NCI-H446 (cell line): ENCODE measurements at regions not wholly inside any gene's neighbourhood (a gene's known extent, or its start where the extent isn't known, plus 50 kb on each side); places are given as distances from the start of the nearest gene placed in this dataset.
"Not testable (repeated sequence)": the region's sequence is repeated elsewhere in the genome, so short reads cannot be mapped to it uniquely, and the experiment has no call there.

Experiments used
- DNase-seq, 2 experiments: peaks; one replicate each; lab custom pipeline; 2025; lab: John Stamatoyannopoulos, UW

GRCh38 chr2:181737302-181737701 is 57.0 kb upstream of the NEUROD1 start:
- DNase-seq: not testable (repeated sequence)

- no peak for DNase-seq
These were observed 57.8 kb upstream of the NEUROD1 start for GRCh38 chr2:181738074-181738473.

- DNase-seq: peak in 1 of 2 experiments; percentile 4
These were observed 58.2 kb upstream of the NEUROD1 start for GRCh38 chr2:181738563-181738962.

GRCh38 chr2:181741756-181742155 is 61.4 kb upstream of the NEUROD1 start:
- no peak for DNase-seq

DNA sequence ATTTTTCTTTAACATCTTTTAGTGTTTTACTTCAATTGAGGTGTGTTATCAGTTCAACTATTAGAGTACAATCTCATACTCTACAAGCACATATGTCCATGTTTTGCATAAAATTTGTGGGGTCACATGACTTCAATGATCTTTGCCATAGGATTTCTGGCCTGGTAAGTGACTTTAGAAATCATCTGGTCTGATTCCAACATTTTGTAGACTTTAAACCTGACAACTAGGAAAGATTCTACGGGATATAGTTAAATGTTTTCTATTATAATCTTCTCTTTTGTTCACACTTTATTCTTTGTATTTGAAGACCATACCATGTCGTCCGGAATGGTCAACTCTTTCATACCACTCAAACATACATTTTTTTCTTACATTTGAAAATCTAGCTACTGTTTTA is 62.0 kb upstream of the NEUROD1 start:
- DNase-seq: no peak

DNA sequence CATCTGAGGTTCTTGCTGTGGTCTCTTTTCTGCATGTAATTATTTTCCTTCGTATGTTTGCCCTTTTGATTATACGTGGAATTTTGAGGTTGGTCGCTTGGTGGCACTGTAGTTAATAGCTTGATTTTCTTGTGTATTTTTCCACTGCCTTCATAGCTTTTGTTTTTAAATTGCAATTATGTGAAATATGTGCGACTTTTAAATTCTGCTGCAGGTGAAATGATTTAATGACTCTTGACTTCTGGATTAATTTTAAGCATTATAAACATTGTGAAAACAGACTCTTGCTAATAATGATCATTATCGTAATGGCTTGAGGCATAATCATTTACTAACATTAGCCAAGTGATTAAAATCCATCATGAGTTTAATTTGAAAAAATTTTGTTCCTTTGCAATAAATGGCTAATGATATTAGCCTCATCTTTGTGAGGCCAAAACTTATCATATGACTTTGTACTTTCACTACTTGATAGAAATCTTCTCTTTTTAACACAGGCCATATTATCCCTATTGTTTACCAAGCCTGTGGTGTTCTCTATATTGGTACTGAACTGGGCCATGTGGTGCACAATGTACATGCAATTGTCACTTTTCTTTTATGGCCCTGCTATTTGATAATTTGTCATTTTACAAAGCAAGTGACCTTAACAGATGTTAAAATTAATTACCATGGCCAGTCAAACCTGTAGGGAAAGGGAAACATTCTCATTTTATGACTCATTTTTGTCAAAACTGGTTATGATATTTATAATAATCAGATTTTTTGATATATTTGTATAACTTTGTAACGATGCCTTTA is 62.8 kb upstream of the NEUROD1 start:
- peak; percentile 71 to 74 for DNase-seq

GRCh38 chr2:181743723-181744031 is 63.4 kb upstream of the NEUROD1 start:
- no peak for DNase-seq

- DNase-seq: no peak
These were observed 65.7 kb upstream of the NEUROD1 start for GRCh38 chr2:181745796-181746540.

DNA sequence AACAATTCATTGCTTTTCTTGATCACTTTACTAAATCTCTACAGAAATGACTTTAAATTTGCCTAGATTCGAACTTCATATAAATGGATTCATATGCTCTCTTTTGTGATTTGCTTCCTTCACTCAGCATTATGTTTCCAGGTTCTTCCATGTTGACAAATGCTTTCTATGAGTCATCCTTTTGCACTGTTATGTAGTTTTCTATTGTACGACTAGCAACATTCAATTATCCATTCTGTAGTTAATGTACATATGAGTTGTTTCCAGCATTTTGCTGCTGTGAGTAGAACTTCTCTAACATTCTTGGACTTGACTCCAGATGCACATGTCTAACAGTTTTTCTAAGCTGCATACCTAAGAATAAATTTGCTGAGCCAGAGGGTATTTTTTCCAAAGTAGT is 66.5 kb upstream of the NEUROD1 start:
- no peak for DNase-seq

DNA sequence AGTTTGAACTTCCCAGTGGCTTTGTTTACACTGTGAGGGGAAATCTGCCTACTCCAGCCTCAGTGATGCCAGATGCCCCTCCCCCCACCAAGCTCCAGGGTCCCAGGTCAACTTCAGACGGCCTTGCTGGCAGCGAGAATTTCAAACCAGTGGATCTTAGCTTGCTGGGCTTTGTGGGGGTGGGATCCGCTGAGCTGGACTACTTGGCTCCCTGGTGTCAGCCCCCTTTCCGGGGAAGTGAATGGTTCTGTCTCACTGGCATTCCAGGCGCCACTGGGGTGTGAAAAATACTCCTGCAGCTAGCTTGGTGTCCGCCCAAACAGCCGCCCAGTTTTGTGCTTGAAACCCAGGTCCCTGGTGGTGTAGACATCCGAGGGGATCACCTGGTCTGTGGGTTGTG is 70.0 kb upstream of the NEUROD1 start:
- DNase-seq: no peak

GRCh38 chr2:181751266-181752030 is 71.1 kb upstream of the NEUROD1 start:
- DNase-seq: no peak

DNA sequence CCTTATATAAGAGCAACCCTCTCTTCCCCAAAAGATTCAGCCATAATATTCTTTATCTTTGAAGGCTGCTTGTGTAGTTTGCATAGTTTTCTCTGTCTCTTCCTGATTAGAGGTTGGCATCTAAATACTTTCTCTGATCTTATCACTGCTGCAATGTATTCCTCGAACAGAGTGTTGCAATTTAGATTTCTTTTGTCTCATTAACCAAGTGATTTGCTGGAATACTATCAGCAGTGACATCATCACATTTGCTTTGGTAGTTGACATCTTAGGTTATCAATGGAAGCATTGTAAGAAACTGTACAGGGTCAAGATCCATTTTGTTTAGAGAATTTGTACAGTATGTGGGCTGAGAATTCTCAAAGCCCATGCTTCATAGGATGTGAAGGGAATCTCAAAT is 72.0 kb upstream of the NEUROD1 start:
- no peak for DNase-seq

DNA sequence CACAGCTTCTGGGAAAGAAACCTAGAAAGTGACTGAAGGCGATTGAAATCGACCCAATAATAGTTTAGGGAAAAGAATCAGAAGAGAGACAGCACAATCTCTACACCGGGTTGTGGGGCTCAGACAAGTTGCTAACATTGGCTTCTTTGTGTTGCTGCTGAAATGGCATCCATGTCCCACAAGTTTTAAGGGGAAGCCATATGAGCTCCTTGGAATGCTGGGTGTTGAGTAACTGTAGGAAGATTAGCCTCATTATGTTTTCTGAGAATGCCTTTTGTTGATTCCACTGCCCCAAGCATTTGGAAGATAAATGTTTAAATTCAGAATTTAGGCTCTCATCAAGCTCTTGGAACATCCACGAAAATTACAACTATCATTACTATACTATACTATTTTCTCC is 73.4 kb upstream of the NEUROD1 start:
- no peak for DNase-seq

GRCh38 chr2:181754105-181754504 is 73.8 kb upstream of the NEUROD1 start:
- no peak for DNase-seq

- no peak for DNase-seq
These were observed 74.9 kb upstream of the NEUROD1 start for GRCh38 chr2:181755181-181755580.

GRCh38 chr2:181760521-181760920 is 80.2 kb upstream of the NEUROD1 start:
- no peak for DNase-seq

DNA sequence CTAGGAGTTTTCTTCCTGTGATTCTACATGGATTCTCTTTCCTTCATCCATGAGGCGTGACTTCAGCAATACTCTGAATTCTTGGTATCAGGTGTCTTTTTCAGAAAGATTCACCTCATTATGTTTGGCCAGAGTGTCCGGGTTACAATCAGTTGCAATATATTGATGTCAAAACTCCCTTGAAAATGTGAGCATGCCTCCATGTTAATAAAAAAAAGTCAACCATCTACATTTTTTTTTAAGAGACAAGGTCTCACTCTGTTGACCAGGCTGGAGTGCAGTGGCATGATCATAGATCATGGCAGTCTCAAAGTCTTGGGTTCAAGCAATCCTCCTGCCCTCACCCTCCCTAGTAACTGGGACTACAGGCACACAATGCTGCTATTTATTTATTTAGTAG is 80.9 kb upstream of the NEUROD1 start:
- DNase-seq: no peak

DNA sequence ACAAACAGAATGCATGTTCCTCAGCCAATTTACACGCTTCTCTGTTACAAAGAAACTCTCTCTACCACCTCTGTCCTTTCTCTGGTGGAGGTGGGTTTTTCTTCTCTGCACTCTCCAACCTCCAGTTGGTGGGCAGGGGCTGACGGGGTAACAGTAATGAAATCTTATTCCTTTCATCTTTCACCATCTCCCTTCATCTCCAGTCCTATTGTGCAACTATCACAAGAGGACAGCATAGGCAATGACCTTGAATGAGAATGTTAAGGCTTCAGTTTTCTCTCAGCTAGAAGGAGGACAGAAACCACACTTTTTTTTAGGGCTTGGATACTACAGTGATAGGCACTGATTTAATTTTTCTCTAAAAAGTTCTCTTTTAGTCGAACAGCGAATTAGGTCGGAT is 81.7 kb upstream of the NEUROD1 start:
- DNase-seq: no peak

DNA sequence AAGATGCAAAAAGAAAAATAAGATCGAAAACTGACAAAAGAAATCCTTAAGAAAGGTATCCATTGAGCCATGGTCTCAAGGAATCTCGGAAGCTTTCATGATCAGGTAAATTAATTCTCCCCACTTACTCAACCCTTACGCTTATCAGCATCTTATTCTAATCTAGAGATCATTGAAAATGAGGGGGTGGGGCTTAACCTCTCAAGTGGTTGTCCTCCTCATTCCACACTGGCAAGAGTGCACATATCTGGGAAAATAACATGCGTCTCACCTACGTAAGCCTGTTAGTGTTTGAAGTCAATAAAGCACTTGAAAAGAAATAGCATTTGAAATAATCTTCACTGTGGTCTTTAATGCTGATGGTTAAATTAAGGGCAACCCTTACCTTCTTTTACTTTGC is 82.5 kb upstream of the NEUROD1 start:
- no peak for DNase-seq

DNA sequence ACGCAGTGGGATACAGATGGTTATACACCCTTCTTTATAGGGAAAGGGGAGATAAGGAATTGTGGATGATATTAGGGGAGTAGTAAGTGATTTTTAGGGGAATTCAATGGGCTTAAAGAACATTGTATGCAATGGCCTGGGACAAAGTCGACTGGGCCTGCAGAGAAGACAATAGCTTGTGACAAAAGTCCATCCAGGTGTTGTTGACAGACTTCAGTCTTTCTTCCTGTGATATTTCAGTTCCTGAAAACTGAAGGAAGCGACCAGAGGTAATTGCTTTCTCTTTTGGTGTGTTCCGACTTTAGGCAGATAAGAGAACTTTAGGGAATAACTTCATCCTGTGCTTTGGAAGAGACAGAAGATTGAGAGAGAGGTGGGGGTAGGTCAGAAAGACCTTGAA is 83.1 kb upstream of the NEUROD1 start:
- no peak for DNase-seq

DNA sequence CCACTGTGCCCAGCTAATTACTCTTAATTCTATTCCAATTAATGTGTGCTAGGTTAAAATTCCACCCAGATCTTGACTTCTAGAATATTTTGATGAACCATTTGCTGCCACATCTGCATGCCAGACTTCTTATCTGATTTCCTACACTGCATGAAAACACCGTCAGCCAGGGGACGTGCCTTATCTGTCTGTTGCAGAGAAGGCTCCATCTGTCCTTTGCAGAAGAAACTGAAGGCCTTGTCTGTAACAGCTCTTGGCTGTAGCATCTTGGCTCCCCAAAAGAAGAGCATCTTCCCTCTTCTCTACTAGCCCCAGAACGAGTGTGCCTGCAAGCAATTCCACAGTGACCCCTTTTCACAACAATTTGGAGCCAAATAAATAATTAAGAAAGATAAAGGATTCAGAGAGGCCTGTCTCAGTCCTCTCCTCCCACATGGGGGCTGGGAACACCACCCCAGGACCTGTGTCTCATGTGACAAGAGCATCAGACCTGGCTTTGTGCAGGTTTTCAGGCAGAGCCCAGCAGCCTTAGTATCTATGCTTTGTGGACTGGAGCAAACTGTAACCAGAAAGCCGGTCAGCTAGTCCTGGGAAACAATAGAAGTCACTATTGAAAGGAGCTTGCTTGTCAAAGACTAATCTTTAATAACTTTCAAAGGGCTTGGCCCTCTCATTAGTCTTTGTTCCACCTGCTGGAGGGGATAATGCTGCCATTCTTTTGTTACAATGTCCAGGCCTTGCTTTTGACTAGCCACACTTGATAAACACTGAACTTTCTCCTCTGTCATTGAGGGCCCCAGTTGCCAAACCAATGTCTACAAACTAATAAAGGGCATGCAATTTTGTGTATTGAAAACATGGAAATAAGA is 84.0 kb upstream of the NEUROD1 start:
- DNase-seq: no peak

DNA sequence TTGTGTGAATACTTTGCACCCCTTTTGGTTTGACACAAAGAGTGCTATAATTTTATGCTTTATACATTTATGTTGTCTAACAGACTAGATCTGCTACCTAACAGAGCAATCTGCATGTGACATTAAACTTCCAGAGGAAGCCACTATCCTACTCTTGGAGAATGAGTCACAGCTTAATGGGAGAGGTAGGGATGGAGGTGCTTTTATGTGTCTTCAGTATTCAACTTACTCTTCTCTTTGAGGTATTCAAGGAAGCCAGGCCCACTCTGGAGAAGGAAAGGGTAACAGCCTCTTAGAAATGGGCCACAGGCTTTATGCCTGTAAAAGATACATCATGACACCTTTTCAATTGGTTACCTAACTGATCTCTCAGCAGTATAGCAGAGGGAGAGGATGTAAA is 85.8 kb upstream of the NEUROD1 start:
- DNase-seq: no peak
